Activated T-helper 2 cell treated with anti-CD3 and anti-CD28 coated beads, Interferon-gamma antibody, Interleukin-2, Interleukin-4, amounts not matched to agents 10 μg/mL and 5 μg/mL and 100 μg/mL, durations not matched to agents 14 hours and 24 hours and 36 hours (primary cell): ENCODE measurements at regions not wholly inside any gene's neighbourhood (a gene's known extent, or its start where the extent isn't known, plus 50 kb on each side); places are given as distances from the start of the nearest gene placed in this dataset.

Experiments
- DNase-seq: peaks from one replicate; pipeline ENCODE4 v3.0.0; 2021; ENCODE audit warnings: low spot score
- H3K27ac Mint-ChIP-seq: one replicate; pipeline ENCODE4 v1.8.0; 2021; ENCODE audit warnings: mixed read lengths
- H3K27me3 Mint-ChIP-seq: one replicate; pipeline ENCODE4 v1.8.0; 2021; ENCODE audit warnings: low read depth, mixed read lengths
- H3K36me3 Mint-ChIP-seq: one replicate; pipeline ENCODE4 v1.8.0; 2021; ENCODE audit warnings: low read depth, mixed read lengths
- H3K4me1 Mint-ChIP-seq: one replicate; pipeline ENCODE4 v1.8.0; 2021; ENCODE audit warnings: low read depth, mixed read lengths
- H3K4me3 Mint-ChIP-seq: one replicate; pipeline ENCODE4 v1.8.0; 2021; ENCODE audit warnings: low read depth, mild to moderate bottlenecking, moderate library complexity, mixed read lengths
- H3K9me3 Mint-ChIP-seq: one replicate; pipeline ENCODE4 v1.8.0; 2021; ENCODE audit warnings: mixed read lengths
- intact Hi-C: fragments of 100-400 bp; cut with micrococcal nuclease; formaldehyde crosslinking; loops from one replicate; pipeline ENCODE4 v1.15.1; 2023

GRCh38 chr12:4847713-4848112 lies 62.0 kb upstream of the KCNA1 start:
- intact Hi-C loops = no loop called here
- Mint-ChIP-seq H3K4me3 (no peak overlapping the region), H3K9me3 (peaks cover 2% of the 10 kb centered on the region), H3K36me3 (peaks cover 2% of the 10 kb centered on the region), H3K27me3 (peaks cover 13% of the 10 kb centered on the region), H3K27ac (no peak overlapping the region), H3K4me1 (peaks cover under 1% of the 10 kb centered on the region)
- DNase-seq = no peak

GRCh38 chr12:4849115-4849541 lies 60.6 kb upstream of the KCNA1 start:
- intact Hi-C loops = no loop called here
- H3K36me3 Mint-ChIP-seq = no peaks in the 10 kb centered on the region
- H3K4me3 Mint-ChIP-seq = no peak overlapping the region
- no peak for DNase-seq
- H3K27me3 Mint-ChIP-seq = peaks cover 13% of the 10 kb centered on the region
- H3K27ac Mint-ChIP-seq = no peak overlapping the region
- no peaks in the 10 kb centered on the region for H3K4me1 Mint-ChIP-seq
- no peaks in the 10 kb centered on the region for H3K9me3 Mint-ChIP-seq

GRCh38 chr12:4849795-4850345 lies 59.8 kb upstream of the KCNA1 start:
- DNase-seq = no peak
- intact Hi-C loops = no loop called here
- Mint-ChIP-seq H3K27me3 (peaks cover 13% of the 10 kb centered on the region), H3K9me3 (no peaks in the 10 kb centered on the region), H3K4me3 (no peak overlapping the region), H3K4me1 (no peaks in the 10 kb centered on the region), H3K27ac (no peak overlapping the region), H3K36me3 (no peaks in the 10 kb centered on the region)

GRCh38 chr12:4850857-4851380 lies 58.8 kb upstream of the KCNA1 start:
- H3K36me3 Mint-ChIP-seq = no peaks in the 10 kb centered on the region

GRCh38 chr12:4852308-4852707 lies 57.4 kb upstream of the KCNA1 start:
- Mint-ChIP-seq H3K9me3 (no peaks in the 10 kb centered on the region), H3K36me3 (no peaks in the 10 kb centered on the region), H3K27ac (no peak overlapping the region), H3K4me3 (no peak overlapping the region), H3K27me3 (peaks cover 3% of the 10 kb centered on the region), H3K4me1 (peaks cover 15% of the 10 kb centered on the region)
- DNase-seq = no peak
- intact Hi-C loops = no loop called here

More at GRCh38 chr12:4850857-4851380, 58.8 kb upstream of the KCNA1 start:
- intact Hi-C loops = no loop called here
- no peak for DNase-seq
- Mint-ChIP-seq H3K4me1 (peaks cover 8% of the 10 kb centered on the region), H3K4me3 (no peak overlapping the region), H3K27me3 (peaks cover 8% of the 10 kb centered on the region), H3K27ac (no peak overlapping the region), H3K9me3 (no peaks in the 10 kb centered on the region)

- Mint-ChIP-seq H3K27me3 (peaks cover 7% of the 10 kb centered on the region), H3K36me3 (no peaks in the 10 kb centered on the region), H3K4me1 (peaks cover 20% of the 10 kb centered on the region), H3K4me3 (no peak overlapping the region), H3K9me3 (no peaks in the 10 kb centered on the region), H3K27ac (no peak overlapping the region)
- no peak for DNase-seq
- intact Hi-C loops = no loop called here
These were observed 56.8 kb upstream of the KCNA1 start for GRCh38 chr12:4852911-4853310.

- H3K4me1 Mint-ChIP-seq = peaks cover 22% of the 10 kb centered on the region
- peak; percentile 51 for DNase-seq
- intact Hi-C loops = loop anchor here (5.0 kb wide), 1 partner anchor 227 kb away; no protein-coding TSS in a partner anchor
- no peak overlapping the region for H3K27ac Mint-ChIP-seq
- H3K4me3 Mint-ChIP-seq = no peak overlapping the region
- peaks cover 18% of the 10 kb centered on the region for H3K27me3 Mint-ChIP-seq
- H3K36me3 Mint-ChIP-seq = no peaks in the 10 kb centered on the region
- H3K9me3 Mint-ChIP-seq = no peaks in the 10 kb centered on the region
These were observed 54.4 kb upstream of the KCNA1 start for GRCh38 chr12:4855121-4855924.

GRCh38 chr12:4856596-4856995 lies 53.1 kb upstream of the KCNA1 start:
- Mint-ChIP-seq H3K27ac (no peak overlapping the region), H3K27me3 (peaks cover 19% of the 10 kb centered on the region), H3K9me3 (no peaks in the 10 kb centered on the region), H3K36me3 (no peaks in the 10 kb centered on the region), H3K4me1 (peaks cover 22% of the 10 kb centered on the region), H3K4me3 (no peak overlapping the region)
- intact Hi-C loops = loop anchor here (5.0 kb wide), 1 partner anchor 226 kb away; no protein-coding TSS in a partner anchor
- no peak for DNase-seq

GRCh38 chr12:4857472-4858291 lies 52.0 kb upstream of the KCNA1 start:
- peak; percentile 67 for DNase-seq
- peaks cover 23% of the 10 kb centered on the region for H3K4me1 Mint-ChIP-seq
- H3K36me3 Mint-ChIP-seq = no peaks in the 10 kb centered on the region
- peaks cover 19% of the 10 kb centered on the region for H3K27me3 Mint-ChIP-seq
- intact Hi-C loops = loop anchor here (1.0 to 5.0 kb wide), 2 partner anchors 146 to 225 kb away; no protein-coding TSS in a partner anchor
- peak overlapping the region; percentile 51 for H3K4me3 Mint-ChIP-seq
- H3K27ac Mint-ChIP-seq = no peak overlapping the region
- no peaks in the 10 kb centered on the region for H3K9me3 Mint-ChIP-seq

GRCh38 chr12:4858386-4858785 lies 51.3 kb upstream of the KCNA1 start:
- intact Hi-C loops = loop anchor here (5.0 kb wide), 1 partner anchor 224 kb away; no protein-coding TSS in a partner anchor
- Mint-ChIP-seq H3K27ac (no peak overlapping the region), H3K36me3 (no peaks in the 10 kb centered on the region), H3K4me1 (peaks cover 25% of the 10 kb centered on the region), H3K27me3 (peaks cover 19% of the 10 kb centered on the region), H3K4me3 (no peak overlapping the region), H3K9me3 (no peaks in the 10 kb centered on the region)
- DNase-seq = no peak

GRCh38 chr12:4859478-4860210 lies 50.1 kb upstream of the KCNA1 start:
- Mint-ChIP-seq H3K9me3 (no peaks in the 10 kb centered on the region), H3K4me1 (peaks cover 25% of the 10 kb centered on the region), H3K4me3 (no peak overlapping the region), H3K36me3 (no peaks in the 10 kb centered on the region), H3K27me3 (peaks cover 22% of the 10 kb centered on the region), H3K27ac (no peak overlapping the region)
- no peak for DNase-seq
- intact Hi-C loops = loop anchor here (5.0 kb wide), 1 partner anchor 223 kb away; no protein-coding TSS in a partner anchor
